ENCODE measurements at regions not wholly inside any gene's neighbourhood (a gene's known extent, or its start where the extent isn't known, plus 50 kb on each side); places are given as distances from the start of the nearest gene placed in this dataset.

DNA sequence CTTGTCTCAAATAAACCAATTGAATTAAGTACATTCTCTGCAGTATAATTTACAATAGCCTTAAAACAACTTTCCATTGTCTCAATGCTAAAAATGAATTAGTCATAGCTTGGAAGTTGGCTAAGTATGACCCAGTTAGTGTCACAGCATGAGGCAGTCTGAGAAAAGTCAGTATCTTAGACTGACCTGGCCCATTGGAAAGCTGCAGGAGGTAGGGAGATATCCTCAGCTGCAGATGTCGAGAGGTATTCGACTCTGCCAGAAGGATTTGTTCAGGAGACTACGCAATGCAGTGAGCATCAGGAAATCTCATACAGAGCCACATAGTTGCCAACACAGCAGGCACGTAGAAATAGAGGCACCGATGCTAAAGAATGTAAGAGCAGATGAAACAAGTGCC is 350.9 kb upstream of the NRSN1 start:
- TF ChIP-seq CTCF (conservative IDR thresholded peaks at IDR 0.05) (no peak), ZFX (IDR thresholded peaks at IDR 0.05) (no peak)
